Astrocyte of the hippocampus (primary cell): ENCODE measurements at regions not wholly inside any gene's neighbourhood (a gene's known extent, or its start where the extent isn't known, plus 50 kb on each side); places are given as distances from the start of the nearest gene placed in this dataset.

Source experiments
- DNase-seq: peaks from one replicate; pipeline ENCODE4 v3.0.0; 2011; ENCODE audit warnings: low read depth, low spot score

DNA sequence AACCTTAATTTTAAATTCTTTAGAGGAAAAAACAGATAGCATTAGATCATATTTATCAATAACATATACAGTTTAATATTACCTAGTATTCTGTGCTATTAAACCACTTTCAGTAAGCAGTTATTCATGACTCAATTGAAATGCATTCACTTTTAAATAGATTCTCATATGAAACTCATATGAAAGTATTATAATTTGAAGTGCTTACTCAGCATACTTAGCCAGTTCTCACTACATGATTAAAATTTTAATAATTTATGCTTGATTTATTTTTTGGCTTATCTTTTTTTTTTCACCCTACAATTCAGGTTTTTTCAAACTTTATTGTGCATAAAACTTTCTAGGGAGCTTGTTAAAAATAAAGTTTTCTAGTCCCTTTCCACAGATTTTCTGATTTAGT lies 694.9 kb upstream of the CDH9 start:
- no peak for DNase-seq

DNA sequence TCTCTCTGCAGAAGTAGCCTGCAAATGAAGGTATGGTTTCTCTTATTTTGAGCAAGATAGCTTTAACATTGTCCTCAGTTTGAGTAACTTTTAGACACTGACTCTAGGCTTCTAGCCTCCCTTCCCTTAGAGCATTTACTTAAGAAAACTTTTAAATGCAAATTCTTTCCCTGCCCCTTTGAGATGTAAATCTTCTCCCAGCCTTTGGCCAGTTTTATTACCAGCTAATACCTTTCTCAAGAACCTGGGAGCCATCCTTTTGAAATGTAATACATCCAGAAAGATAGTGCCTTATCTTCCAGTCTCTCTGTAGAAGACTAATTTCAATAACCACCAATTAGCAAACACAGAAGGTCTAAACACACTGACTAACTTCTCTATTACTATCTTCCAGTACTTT lies 688.9 kb upstream of the CDH9 start:
- DNase-seq, result no peak

- no peak for DNase-seq
Measured at GRCh38 chr5:27722337-27722736, 684.0 kb upstream of the CDH9 start.

GRCh38 chr5:27708534-27708933 lies 670.1 kb upstream of the CDH9 start:
- DNase-seq, result peak; percentile 49

DNA sequence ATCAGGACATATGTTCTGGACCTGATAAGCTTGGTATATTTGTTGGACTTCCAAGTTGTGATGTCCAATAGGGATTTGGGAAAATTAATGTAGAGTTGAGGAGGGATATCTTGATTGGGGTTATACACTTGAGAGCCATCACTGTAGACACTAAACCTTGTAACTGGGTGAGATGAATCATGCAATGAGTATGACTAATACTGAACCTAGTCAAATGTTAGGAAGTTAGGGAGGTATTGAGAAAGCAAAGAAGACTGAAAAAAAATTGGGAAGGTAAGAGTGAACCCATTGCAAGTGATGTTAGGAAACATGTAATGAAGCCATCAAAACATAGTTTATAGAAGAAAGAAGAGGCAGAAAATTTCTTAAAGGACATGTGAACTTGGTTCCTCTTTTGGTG lies 668.4 kb upstream of the CDH9 start:
- DNase-seq, result no peak

DNA sequence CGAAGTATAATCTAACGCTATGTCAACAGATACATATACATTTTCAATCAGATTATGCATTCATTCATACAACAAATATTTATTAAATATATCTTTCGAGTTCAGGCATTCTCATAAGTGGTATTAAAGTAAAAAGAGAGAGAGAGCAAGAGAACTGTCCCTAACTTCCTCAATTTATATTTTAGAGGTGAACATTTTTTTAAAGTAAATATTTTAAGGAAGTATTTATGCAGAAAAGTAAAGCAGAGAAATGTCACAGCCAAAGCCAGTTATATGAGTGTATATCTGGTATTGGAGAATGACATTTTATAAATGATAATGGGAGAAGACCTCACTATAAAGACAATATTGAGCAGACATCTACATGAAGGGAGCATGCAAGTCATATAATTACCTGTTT lies 667.3 kb upstream of the CDH9 start:
- DNase-seq, result no peak

DNA sequence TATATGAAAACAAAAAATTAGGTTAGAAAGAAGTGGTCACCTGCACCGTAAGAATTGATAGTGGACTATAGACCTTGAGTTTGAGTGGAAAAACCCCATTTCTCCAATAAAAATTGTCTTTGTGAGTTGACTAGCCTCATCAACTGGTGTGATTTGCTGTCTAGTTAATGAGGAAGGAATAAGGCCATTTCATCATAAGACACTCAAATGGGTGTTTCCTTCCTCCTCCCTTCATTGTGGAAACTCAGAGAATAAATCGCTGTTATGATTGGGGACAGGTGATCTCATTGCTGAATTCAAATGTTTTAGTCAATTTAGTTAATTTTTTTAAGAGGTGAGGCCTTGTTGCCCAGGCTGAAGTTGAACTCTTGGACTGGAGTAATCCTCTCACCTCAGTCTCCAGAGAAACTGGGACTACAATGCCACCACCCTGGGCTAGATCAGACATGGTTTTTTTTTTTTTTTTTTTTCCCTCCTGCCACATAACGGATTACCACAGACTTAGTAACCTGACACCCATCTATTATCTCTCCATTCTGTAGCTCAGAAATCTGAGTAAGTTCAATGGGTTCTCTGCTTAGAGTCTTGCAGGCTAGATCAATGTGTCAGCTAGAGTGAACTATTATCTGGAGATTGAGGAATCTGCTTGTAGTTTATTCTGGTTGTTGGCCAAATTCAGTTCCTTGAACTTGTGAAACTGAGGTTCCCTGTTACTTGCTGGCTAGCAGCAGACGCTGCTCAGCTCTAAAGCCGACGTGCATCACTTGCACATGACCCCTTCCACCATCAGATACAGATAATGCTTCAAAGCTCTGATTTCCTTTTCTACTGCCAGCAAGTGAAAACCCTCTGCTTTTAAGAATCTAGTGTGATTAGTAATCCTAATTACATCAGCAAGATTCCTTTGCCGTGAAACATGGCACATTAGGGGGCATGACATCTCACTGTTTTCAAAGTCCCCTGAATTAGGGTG lies 663.8 kb upstream of the CDH9 start:
- DNase-seq, result peak; percentile 75

GRCh38 chr5:27700526-27700925 lies 662.1 kb upstream of the CDH9 start:
- DNase-seq, result no peak

- DNase-seq, result peak; percentile 2
Measured at GRCh38 chr5:27682600-27682999, 644.2 kb upstream of the CDH9 start.

GRCh38 chr5:27652505-27652904 lies 614.1 kb upstream of the CDH9 start:
- no peak for DNase-seq

DNA sequence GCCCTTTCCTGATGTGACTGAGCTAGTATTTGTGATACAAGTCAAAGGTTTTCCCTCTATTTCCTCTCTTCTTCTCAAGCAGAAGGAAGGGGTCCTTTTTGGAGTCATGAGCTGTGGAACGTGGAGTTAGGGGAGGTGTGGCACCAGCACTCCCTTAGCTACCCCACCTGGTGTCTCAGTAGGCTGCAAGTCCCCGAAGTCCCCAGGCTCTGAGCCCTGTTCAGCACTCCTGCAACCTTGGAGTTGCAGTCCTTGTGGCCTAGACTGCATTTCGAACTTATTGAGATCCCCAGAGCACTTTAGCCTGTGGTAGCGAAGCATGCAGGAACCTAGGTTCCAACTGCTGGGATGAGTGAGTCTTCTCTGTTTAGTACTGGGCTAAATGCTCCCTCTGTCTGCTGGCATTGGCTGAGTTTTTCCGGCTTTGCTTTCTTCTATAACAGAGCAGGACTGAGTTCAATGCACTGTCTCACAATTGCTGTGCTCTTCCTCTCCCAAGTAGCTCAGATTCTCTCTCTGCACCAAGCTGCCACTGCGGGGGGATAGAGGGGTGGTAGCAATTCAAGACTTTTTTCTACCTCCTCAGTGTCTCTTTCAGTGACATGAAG lies 600.7 kb upstream of the CDH9 start:
- no peak for DNase-seq

DNA sequence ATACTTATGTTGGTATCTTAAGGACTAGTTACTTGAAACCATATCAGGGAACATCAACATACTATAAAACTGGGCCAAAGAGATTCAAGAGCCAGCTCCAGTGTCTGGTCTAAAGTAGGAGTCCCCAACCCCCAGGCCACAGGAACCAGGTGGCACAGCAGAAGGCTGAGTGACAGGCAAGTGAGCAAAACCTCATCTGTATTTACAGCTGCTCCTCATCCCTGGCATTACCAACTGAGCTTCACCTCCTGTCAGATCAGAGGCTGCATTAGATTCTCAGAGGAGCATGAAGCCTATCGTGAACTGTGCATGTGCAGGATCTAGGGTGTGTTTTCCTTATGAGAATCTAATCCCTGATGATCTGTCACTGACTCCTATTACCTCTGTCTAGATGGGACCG lies 581.6 kb upstream of the CDH9 start:
- no peak for DNase-seq

- no peak for DNase-seq
Measured at GRCh38 chr5:27612161-27612560, 573.8 kb upstream of the CDH9 start.

- no peak for DNase-seq
Measured at GRCh38 chr5:27608992-27609391, 570.6 kb upstream of the CDH9 start.

- DNase-seq, result peak; percentile 16
Measured at GRCh38 chr5:27598576-27598975, 560.2 kb upstream of the CDH9 start.

DNA sequence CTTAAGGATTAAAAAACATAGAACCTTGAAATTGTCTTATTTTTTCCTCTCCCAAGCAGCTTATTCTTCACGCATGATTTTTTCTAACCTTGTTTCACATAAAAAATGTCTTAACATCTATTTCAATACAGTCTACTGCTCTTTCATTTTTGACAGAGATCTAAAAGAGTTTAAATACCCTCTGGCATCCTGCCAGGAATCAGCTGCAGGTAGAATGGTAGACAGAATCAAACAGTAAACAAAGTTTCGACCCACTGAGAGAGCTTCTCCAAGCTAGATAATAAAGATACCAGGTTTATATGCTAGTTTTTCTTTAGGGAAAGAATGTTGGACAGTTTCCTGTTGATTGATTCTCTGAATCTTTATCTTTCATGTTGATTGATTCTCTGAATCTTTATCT lies 555.8 kb upstream of the CDH9 start:
- DNase-seq, result no peak

DNA sequence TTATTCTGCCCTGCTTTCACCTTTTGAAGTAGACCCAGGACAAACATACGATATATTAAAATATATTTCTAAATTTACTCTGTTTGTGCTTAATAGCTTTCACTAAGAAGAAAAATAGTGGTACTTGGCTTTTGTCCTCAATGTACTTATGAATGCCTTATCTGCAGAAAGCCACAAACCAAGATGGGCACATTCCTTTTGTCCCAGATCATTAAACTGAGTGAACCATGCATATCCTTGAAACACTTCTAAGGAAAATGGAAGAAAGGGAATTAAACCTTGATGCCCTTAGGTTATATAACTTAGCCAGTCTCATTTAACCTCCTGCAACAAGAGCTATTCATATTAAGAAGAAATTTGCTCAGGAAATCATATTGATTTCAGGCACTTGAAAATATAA lies 553.8 kb upstream of the CDH9 start:
- peak; percentile 67 for DNase-seq

- no peak for DNase-seq
Measured at GRCh38 chr5:27590503-27590902, 552.1 kb upstream of the CDH9 start.

DNA sequence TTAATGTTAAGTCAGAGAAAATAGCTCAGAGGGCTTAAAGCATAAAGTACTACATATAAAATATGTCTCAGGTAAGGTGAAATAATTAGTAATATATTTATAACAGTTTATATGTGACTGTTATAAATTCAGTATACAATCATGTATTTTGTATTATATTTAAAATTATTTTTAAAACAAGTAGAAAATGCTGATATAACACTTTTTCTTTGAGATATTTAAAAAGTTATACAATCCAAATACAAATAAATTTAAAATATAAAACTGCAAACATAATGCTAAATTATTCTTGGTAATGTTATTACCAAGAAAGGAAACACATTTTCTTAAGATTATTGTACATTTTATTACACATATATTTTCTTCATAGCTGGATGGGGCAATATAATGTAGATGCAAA lies 539.9 kb upstream of the CDH9 start:
- DNase-seq, result no peak

- no peak for DNase-seq
Measured at GRCh38 chr5:27571681-27572080, 533.3 kb upstream of the CDH9 start.

GRCh38 chr5:27568811-27569210 lies 530.4 kb upstream of the CDH9 start:
- no peak for DNase-seq

GRCh38 chr5:27561408-27561807 lies 523.0 kb upstream of the CDH9 start:
- DNase-seq, result no peak

- no peak for DNase-seq
Measured at GRCh38 chr5:27548484-27548883, 510.1 kb upstream of the CDH9 start.
